ENCODE measurements at regions not wholly inside any gene's neighbourhood (a gene's known extent, or its start where the extent isn't known, plus 50 kb on each side); places are given as distances from the start of the nearest gene placed in this dataset.
"Not testable (repeated sequence)": the region's sequence is repeated elsewhere in the genome, so short reads cannot be mapped to it uniquely, and the experiment has no call there.

DNA sequence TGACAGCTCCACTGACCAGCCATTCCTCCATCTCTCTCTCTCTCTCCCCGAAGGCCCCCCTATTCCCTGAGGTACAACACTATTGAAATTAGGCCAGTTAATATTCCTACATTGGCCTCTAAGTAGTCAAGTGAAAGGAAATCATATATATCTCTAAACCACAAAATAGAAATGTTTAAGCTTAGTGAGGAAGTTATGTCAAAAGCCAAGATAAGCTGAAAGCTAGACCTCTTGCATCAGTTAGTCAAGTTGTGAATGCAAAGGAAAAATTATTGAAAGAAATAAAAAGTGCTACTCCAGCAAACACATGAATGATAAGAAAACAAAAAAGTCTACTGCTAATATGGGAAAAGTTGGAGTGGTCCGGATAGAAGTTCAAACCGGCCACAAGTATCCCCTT is 301.3 kb upstream of the RBMS1 start:
- DNase-seq (ENCODE audit: low spot score), result no peak

- no peak for DNase-seq (ENCODE audit: low spot score)
Measured at GRCh38 chr2:160803881-160804280, 310.3 kb upstream of the RBMS1 start.

DNA sequence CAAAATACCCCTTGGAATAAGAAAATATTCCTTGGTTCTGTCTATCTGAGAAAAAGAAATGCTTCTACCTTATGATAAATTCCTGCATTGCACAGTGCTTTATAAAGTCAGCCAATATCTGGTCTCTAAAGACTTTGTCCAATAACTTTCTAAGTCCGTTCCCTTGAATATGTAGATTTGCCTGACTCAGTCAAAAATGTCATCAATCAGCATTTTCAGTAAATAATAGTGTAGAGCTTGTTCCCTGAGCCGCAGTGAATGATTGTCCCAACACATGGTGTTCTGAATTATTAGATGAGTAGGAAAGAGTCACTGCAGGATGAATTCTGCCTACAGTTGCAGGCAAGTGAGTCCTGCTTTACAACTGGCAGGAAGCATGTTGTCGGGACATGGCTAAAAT is 316.8 kb upstream of the RBMS1 start:
- no peak for DNase-seq (ENCODE audit: low spot score)

- DNase-seq (ENCODE audit: low spot score), result no peak
Measured at GRCh38 chr2:160812830-160813505, 319.4 kb upstream of the RBMS1 start.

DNA sequence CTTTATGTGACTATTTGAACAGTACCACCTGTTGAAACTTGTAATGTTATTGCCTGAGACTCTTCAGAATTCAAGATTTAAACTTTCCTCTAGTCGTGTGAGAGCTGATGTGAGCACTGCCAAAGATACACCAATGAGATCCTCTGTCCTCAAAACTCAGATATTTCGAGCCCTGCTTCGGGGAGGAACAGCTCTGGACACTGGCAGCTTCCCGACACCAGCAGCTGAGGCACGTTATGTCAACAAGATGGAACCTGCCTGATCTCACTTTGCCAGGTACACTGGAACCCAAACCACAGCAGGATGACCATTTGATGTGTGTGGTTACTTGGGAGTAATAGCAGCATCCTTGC is 319.9 kb upstream of the RBMS1 start:
- DNase-seq (ENCODE audit: low spot score), result no peak

- DNase-seq (ENCODE audit: low spot score), result no peak
Measured at GRCh38 chr2:160816916-160817499, 323.4 kb upstream of the RBMS1 start.

- DNase-seq (ENCODE audit: low spot score), result no peak
Measured at GRCh38 chr2:160820691-160821090, 327.1 kb upstream of the RBMS1 start.

- no peak for DNase-seq (ENCODE audit: low spot score)
Measured at GRCh38 chr2:160822006-160822405, 328.4 kb upstream of the RBMS1 start.

DNA sequence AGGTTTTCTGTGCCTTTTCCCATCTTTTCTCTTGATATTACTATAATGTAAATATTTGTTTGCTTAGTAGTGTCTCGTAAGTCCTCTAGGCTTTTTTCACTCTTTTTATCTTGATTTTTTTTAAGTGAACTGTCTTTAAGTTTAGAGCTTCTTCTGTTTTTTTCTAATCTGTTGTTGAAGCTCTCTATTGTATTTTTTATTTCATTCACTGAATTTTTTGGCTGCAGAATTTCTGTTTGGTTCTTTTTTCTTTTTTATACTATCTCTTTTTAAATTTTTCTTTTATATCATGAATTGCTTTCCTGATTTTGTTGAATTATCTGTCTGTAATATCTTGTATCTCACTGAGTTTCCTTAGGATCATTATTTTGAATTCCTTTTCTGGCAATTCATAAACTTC is 331.8 kb upstream of the RBMS1 start:
- DNase-seq (ENCODE audit: low spot score), result no peak

DNA sequence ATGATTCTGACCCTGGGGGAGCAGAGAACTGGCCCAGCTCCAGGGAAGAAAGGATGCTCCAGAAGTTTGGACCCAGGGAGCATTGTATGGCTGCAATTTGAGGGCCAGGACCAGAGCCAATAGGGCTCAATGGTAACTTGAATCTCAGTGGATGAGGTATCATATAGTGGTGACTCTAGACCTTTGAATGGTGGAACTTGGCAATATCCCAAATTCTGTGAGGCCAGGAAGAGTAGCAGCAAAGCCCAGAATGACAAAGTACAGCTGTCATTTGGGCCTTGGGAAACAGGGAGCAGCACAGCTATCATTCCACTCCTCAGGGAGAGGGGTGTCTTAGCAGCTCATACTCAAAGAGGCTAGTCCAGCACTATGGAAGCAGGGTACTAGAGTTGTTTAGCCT is 332.9 kb upstream of the RBMS1 start:
- no peak for DNase-seq (ENCODE audit: low spot score)

DNA sequence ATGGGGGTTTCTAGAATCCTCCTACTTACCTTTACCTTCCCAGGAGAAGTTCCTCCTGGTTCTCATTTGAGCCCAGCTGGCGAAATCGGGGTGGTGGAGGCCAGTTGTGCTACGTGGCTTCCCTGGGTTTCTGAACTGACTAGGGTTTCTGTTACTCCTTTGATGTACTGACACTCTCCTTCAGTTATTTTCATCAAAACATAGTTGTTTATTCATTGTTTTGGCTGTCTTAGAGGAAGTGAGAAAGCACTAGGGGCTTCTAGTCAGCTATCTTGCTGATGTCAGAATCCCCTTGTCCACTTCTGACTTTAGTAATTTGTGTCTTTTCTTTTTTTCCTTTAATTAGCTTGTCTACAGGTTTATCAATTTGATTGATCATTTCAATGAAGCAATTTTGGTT is 332.2 kb upstream of the TANK start:
- no peak for DNase-seq (ENCODE audit: low spot score)

GRCh38 chr2:160832381-160832780 is 327.8 kb upstream of the TANK start:
- DNase-seq (ENCODE audit: low spot score), result not testable (repeated sequence)

GRCh38 chr2:160835166-160835565 is 325.1 kb upstream of the TANK start:
- no peak for DNase-seq (ENCODE audit: low spot score)

DNA sequence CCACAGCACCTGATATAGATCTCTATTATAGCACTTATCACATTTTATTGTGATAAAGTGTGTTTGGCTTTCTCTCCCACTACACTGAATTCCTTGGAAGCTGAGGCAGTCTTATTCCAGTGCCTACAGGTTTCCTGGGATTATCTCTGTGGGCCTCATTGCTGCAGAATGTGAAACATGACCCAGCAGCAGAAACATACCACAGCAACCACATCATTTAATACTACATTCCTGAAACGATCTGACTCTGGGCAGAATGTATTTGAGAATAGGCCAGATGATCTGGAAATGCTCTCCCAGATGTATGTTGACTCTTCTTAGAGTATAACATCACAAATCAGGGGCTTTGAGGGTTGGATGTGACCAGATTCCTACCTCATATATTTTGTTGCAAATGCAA is 323.5 kb upstream of the TANK start:
- DNase-seq (ENCODE audit: low spot score), result peak; percentile 35

DNA sequence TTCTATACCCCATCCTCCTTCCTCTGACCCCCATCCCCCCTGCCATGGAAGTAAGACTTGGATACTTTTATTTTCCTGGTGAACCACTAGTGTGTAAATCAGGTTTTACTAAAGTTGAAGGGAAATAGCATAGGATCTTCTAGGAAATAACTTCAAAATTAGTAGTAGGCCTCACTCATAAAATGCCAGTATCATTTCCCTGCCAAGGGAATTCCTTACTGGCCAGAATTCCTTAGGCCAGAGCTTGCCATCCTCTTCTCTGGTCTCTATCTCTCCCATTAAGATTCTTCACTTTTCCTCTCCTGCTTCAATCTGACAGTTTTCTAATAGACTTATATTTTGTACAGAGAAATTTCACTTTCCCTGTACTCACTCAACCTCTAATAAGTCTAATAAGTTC is 322.8 kb upstream of the TANK start:
- DNase-seq (ENCODE audit: low spot score), result no peak

- no peak for DNase-seq (ENCODE audit: low spot score)
Measured at GRCh38 chr2:160838147-160838546, 322.1 kb upstream of the TANK start.

GRCh38 chr2:160838691-160839090 is 321.5 kb upstream of the TANK start:
- no peak for DNase-seq (ENCODE audit: low spot score)

GRCh38 chr2:160842286-160842685 is 317.9 kb upstream of the TANK start:
- DNase-seq (ENCODE audit: low spot score), result no peak

GRCh38 chr2:160859096-160859495 is 301.1 kb upstream of the TANK start:
- no peak for DNase-seq (ENCODE audit: low spot score)

DNA sequence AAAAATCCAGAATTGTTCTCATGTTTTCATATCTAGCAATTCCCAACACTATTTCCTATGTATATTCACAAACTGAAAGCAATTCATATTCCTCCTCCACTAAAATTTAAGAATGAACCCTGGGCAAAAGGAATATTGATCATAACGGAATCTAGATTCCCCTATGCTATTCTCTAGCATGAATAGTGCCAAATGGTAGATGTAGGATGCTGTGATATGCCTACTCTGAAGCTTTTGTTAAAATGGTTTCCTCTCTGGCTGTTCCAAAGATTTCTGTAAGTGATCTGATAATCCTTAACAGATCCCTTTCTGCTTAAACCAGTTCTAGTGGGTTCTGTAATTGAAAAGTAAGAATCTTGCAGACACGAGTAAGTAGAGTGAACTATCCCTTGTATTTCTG is 298.0 kb upstream of the TANK start:
- DNase-seq (ENCODE audit: low spot score), result no peak

DNA sequence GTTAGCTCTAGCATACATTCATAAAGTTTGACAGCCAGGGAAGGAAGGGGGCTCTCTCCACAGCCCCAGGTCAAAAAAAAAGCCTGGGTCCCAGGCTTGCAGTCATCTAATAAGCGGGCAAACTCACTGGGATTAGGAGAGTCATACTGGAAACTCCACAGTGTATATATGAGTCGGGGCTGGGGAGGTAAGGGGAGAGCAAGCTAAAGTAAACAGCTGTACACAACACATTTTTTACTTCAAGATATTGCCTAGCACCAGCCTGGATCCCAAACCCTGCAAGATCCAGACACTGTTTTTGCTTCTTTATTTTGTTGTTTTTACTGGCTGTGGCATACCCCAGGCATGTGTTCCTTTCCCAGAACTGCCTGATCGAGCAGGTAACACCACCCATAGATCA is 291.3 kb upstream of the TANK start:
- DNase-seq (ENCODE audit: low spot score), result no peak

GRCh38 chr2:160869411-160869810 is 290.8 kb upstream of the TANK start:
- DNase-seq (ENCODE audit: low spot score), result no peak

GRCh38 chr2:160870729-160871465 is 289.3 kb upstream of the TANK start:
- DNase-seq (ENCODE audit: low spot score), result no peak

- DNase-seq (ENCODE audit: low spot score), result no peak
Measured at GRCh38 chr2:160871953-160872352, 288.3 kb upstream of the TANK start.
